ENCODE measurements at regions not wholly inside any gene's neighbourhood (a gene's known extent, or its start where the extent isn't known, plus 50 kb on each side); places are given as distances from the start of the nearest gene placed in this dataset.

GRCh38 chr16:85544016-85544415 is 69.1 kb upstream of the GSE1 start:
- TF ChIP-seq FOXP2 (optimal IDR thresholded peaks at IDR 0.05; ENCODE audit: borderline replicate concordance, extremely low read depth, extremely low read length, insufficient read depth): no peak
- TF ChIP-seq TAF1 (IDR thresholded peaks at IDR 0.05; ENCODE audit: borderline replicate concordance, insufficient read depth, low read length): no peak
- no peak for TF ChIP-seq REST (IDR thresholded peaks at IDR 0.05; ENCODE audit: insufficient read depth in 1 of 2, low read depth in 2 of 2, low read length in 2 of 2)
- TF ChIP-seq SIN3A (IDR thresholded peaks at IDR 0.05; ENCODE audit: borderline replicate concordance, insufficient read depth, low read length): no peak
- TF ChIP-seq POLR2AphosphoS5 (IDR thresholded peaks at IDR 0.05; ENCODE audit: low read depth, low read length): no peak

DNA sequence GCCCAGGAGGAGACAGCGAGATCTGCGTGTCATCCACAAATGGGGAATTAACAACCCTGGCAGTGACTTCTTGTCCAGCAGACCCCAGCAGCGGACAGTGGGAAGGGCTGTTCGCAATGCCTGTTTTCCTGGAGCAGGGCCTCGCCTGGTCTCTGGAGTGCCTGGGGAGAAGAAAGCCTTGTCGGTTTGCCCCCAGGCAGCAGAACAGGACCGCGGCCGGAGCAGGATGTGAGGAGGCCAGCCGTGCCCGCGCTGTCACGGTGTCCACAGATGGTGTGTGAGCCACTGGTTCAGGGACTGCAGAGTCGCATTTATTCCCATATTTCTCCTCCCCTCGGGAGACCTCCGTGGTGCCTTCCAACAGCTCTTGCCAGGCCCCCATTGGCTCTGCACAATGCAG is 68.5 kb upstream of the GSE1 start:
- TF ChIP-seq SIN3A (IDR thresholded peaks at IDR 0.05; ENCODE audit: borderline replicate concordance, insufficient read depth, low read length): no peak
- TF ChIP-seq REST (IDR thresholded peaks at IDR 0.05; ENCODE audit: insufficient read depth in 1 of 2, low read depth in 2 of 2, low read length in 2 of 2): no peak
- no peak for TF ChIP-seq TAF1 (IDR thresholded peaks at IDR 0.05; ENCODE audit: borderline replicate concordance, insufficient read depth, low read length)
- no peak for TF ChIP-seq POLR2AphosphoS5 (IDR thresholded peaks at IDR 0.05; ENCODE audit: low read depth, low read length)
- no peak for TF ChIP-seq FOXP2 (optimal IDR thresholded peaks at IDR 0.05; ENCODE audit: borderline replicate concordance, extremely low read depth, extremely low read length, insufficient read depth)

GRCh38 chr16:85545227-85545818 is 67.8 kb upstream of the GSE1 start:
- TF ChIP-seq REST (IDR thresholded peaks at IDR 0.05; ENCODE audit: insufficient read depth in 1 of 2, low read depth in 2 of 2, low read length in 2 of 2) (no peak), FOXP2 (optimal IDR thresholded peaks at IDR 0.05; ENCODE audit: borderline replicate concordance, extremely low read depth, extremely low read length, insufficient read depth) (no peak), POLR2AphosphoS5 (IDR thresholded peaks at IDR 0.05; ENCODE audit: low read depth, low read length) (no peak), TAF1 (IDR thresholded peaks at IDR 0.05; ENCODE audit: borderline replicate concordance, insufficient read depth, low read length) (no peak), SIN3A (IDR thresholded peaks at IDR 0.05; ENCODE audit: borderline replicate concordance, insufficient read depth, low read length) (no peak)

- no peak for TF ChIP-seq REST (IDR thresholded peaks at IDR 0.05; ENCODE audit: insufficient read depth in 1 of 2, low read depth in 2 of 2, low read length in 2 of 2)
Observed at GRCh38 chr16:85546585-85547447, 66.3 kb upstream of the GSE1 start.
